Testis (tissue), 2 donors: ENCODE measurements at regions not wholly inside any gene's neighbourhood (a gene's known extent, or its start where the extent isn't known, plus 50 kb on each side); places are given as distances from the start of the nearest gene placed in this dataset.

Experiments used
- POLR2A ChIP-seq: fragments of 450-650 bp; IDR thresholded peaks from one replicate; pipeline ENCODE4 v1.6.1; 2017; ENCODE audit warnings: antibody characterized with exemption, mild to moderate bottlenecking, moderate library complexity
- TF ChIP-seq, protein P1 (sequence below), 3 experiments: fragments of 450-650 bp in 2 of 3; fragments of 200-600 bp in 1 of 3; sonication (generic) in 1 of 3; IDR thresholded peaks; one replicate each; pipeline ENCODE4 v1.5.1; 2016 to 2019; ENCODE audit warnings: antibody characterized with exemption in 3 of 3, mild to moderate bottlenecking in 2 of 3, moderate library complexity in 1 of 3

DNA sequence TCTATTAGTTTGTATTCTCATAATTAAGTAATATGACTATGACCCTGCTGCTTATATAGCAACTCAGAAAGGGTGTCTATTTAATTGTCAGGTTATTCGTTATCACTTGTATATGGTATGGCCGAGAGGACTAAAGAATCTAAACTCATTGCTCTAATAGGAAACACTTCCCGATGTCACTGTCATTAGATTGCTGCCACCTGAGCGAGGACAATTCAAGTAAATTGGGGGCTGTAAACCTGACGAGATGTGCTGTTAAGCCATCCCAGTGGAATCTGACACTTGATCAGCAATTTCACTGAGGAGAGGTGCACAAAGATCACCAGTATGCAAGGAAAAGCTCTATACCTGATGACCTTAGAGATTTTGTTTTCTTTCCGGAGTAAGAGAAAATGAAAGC, 1319.3 kb downstream of the MAT2B start:
- TF ChIP-seq, protein P1, sequence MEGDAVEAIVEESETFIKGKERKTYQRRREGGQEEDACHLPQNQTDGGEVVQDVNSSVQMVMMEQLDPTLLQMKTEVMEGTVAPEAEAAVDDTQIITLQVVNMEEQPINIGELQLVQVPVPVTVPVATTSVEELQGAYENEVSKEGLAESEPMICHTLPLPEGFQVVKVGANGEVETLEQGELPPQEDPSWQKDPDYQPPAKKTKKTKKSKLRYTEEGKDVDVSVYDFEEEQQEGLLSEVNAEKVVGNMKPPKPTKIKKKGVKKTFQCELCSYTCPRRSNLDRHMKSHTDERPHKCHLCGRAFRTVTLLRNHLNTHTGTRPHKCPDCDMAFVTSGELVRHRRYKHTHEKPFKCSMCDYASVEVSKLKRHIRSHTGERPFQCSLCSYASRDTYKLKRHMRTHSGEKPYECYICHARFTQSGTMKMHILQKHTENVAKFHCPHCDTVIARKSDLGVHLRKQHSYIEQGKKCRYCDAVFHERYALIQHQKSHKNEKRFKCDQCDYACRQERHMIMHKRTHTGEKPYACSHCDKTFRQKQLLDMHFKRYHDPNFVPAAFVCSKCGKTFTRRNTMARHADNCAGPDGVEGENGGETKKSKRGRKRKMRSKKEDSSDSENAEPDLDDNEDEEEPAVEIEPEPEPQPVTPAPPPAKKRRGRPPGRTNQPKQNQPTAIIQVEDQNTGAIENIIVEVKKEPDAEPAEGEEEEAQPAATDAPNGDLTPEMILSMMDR (IDR thresholded peaks at IDR 0.05): no peak
- no peak for TF ChIP-seq POLR2A
